ENCODE measurements at regions not wholly inside any gene's neighbourhood (a gene's known extent, or its start where the extent isn't known, plus 50 kb on each side); places are given as distances from the start of the nearest gene placed in this dataset.

GRCh38 chr9:1845425-1845824 lies 169.7 kb upstream of the SMARCA2 start (continued):
- no peak for TF ChIP-seq ZNF462 (CRISPR knock-in tag; IDR thresholded peaks at IDR 0.05)
- TF ChIP-seq ZNF114 (CRISPR knock-in tag; IDR thresholded peaks at IDR 0.05), result no peak
- TF ChIP-seq CTCF (conservative IDR thresholded peaks at IDR 0.05; ENCODE audit: low read depth in 2 of 2), result no peak

- Mint-ChIP-seq H3K4me3 (no peak overlapping the region), H3K27ac (no peak overlapping the region), H3K4me1 (no peaks in the 10 kb centered on the region), H3K9me3 (peaks cover 16% of the 10 kb centered on the region), H3K27me3 (ENCODE audit: insufficient read depth, low read depth, poor library complexity) (no peaks in the 10 kb centered on the region), H3K36me3 (ENCODE audit: low read depth) (0 out of 3 replicates have a peak, but pooled peaks cover 3% of the 10 kb centered on the region)
- DNase-seq (ENCODE audit: low spot score), result no peak
- ATAC-seq, result no peak
- Histone ChIP-seq H3K4me1 (ENCODE audit: insufficient read depth) (no peaks in the 10 kb centered on the region), H3K27ac (ENCODE audit: low read depth) (no peak overlapping the region), H3K4me2 (no peak overlapping the region), H3F3A (replicated peaks; ENCODE audit: low read depth) (no peaks in the 10 kb centered on the region), H2AFZ (no peak overlapping the region), H3K36me3 (ENCODE audit: insufficient read depth) (no peaks in the 10 kb centered on the region), H3K79me2 (replicated peaks; ENCODE audit: insufficient read depth) (no peaks in the 10 kb centered on the region), H3K4me3 (no peak overlapping the region), H3K9me2 (ENCODE audit: insufficient read depth) (peaks cover 18% of the 10 kb centered on the region; the same call in 1 of the 2 replicates), H4K20me1 (replicated peaks; ENCODE audit: insufficient read depth) (no peaks in the 10 kb centered on the region), H3K27me3 (ENCODE audit: insufficient read depth) (no peaks in the 10 kb centered on the region)
- TF ChIP-seq JUNB (IDR thresholded peaks at IDR 0.05; ENCODE audit: unreplicated experiment) (no peak), CTCF (conservative IDR thresholded peaks at IDR 0.05; ENCODE audit: low read depth in 2 of 2) (no peak), EZH2phosphoT487 (IDR thresholded peaks at IDR 0.05; ENCODE audit: unreplicated experiment) (no peak), CREB1 (CRISPR knock-in tag; IDR thresholded peaks at IDR 0.05; ENCODE audit: low read depth) (no peak), ETS1 (IDR thresholded peaks at IDR 0.05) (no peak), EZH2 (IDR thresholded peaks at IDR 0.05; ENCODE audit: low read depth, unreplicated experiment) (no peak), REST (IDR thresholded peaks at IDR 0.05; ENCODE audit: unreplicated experiment) (no peak), NANOG (IDR thresholded peaks at IDR 0.05; ENCODE audit: borderline replicate concordance) (no peak), STAT1 (IDR thresholded peaks at IDR 0.05; ENCODE audit: unreplicated experiment) (no peak)
These were observed 159.4 kb upstream of the SMARCA2 start for GRCh38 chr9:1855726-1856125.

All from GM23338 (cell line).